MM.1S (cell line): ENCODE measurements at regions not wholly inside any gene's neighbourhood (a gene's known extent, or its start where the extent isn't known, plus 50 kb on each side); places are given as distances from the start of the nearest gene placed in this dataset.

ENCODE experiments used
- EZH2 ChIP-seq: fragments of 300-600 bp; sonication (generic); optimal IDR thresholded peaks from 2 replicates; pipeline ENCODE3; 2017; ENCODE audit warnings: low read depth, mild to moderate bottlenecking, antibody characterized with exemption, low read length, mixed read lengths
- EZH2phosphoT487 ChIP-seq: fragments of 300-600 bp; sonication (generic); IDR thresholded peaks from 2 replicates; pipeline ENCODE4 v1.6.1; 2018; ENCODE audit warnings: antibody characterized with exemption, low read length
- TF ChIP-seq, protein P1 (sequence below): fragments of 300-600 bp; sonication (generic); IDR thresholded peaks from 2 replicates; pipeline ENCODE4 v1.5.1; 2016; ENCODE audit warnings: antibody characterized with exemption, low read length, mixed read lengths

DNA sequence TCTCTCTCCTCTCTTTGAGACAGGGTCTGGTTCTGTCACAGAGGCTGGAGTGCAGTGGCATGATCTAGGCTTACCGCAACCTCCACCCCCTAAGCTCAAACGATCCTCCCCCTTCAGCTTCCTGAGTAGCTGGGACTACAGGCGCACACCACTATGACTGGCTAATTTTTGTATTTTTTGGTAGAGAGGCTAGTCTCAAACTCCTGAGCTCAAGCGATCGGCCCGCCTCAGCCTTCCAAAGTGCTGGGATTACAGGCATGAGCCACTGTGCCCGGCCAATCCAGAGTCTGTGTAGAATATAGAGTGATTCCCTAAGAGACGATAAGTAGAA, 65.8 kb upstream of the RPH3AL start:
- TF ChIP-seq, protein P1, sequence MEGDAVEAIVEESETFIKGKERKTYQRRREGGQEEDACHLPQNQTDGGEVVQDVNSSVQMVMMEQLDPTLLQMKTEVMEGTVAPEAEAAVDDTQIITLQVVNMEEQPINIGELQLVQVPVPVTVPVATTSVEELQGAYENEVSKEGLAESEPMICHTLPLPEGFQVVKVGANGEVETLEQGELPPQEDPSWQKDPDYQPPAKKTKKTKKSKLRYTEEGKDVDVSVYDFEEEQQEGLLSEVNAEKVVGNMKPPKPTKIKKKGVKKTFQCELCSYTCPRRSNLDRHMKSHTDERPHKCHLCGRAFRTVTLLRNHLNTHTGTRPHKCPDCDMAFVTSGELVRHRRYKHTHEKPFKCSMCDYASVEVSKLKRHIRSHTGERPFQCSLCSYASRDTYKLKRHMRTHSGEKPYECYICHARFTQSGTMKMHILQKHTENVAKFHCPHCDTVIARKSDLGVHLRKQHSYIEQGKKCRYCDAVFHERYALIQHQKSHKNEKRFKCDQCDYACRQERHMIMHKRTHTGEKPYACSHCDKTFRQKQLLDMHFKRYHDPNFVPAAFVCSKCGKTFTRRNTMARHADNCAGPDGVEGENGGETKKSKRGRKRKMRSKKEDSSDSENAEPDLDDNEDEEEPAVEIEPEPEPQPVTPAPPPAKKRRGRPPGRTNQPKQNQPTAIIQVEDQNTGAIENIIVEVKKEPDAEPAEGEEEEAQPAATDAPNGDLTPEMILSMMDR = no peak
- no peak for TF ChIP-seq EZH2
- TF ChIP-seq EZH2phosphoT487 = no peak
